ENCODE measurements at regions not wholly inside any gene's neighbourhood (a gene's known extent, or its start where the extent isn't known, plus 50 kb on each side); places are given as distances from the start of the nearest gene placed in this dataset.

DNA sequence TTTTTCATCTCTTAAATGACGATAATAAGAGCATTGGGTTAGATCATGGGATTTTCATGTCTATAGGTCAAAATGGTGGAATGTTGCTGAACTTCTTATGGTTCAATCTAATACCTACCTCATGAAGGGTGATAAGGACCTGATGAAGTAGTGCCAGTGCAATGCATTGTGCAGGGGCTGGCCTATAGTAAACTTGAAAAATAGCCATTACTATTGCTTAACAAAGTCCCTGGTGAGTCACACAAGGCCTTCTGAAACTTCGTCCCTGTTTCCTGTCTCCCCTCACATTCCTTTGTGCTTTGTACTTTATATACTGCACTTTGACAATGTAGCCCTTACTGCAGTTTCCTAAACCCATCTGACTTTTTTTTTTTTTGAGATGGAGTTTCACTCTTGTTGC is 515.9 kb downstream of the SLC4A3 start:
- Histone ChIP-seq H3K79me2 (ENCODE audit: insufficient read depth, low read length) (no peaks in the 10 kb centered on the region), H4K5ac (ENCODE audit: insufficient read length, low read depth, low read length) (no peak overlapping the region), H2AFZ (ENCODE audit: low read length) (no peak overlapping the region), H2BK12ac (ENCODE audit: insufficient read length, low read depth, low read length) (no peak overlapping the region), H3K27ac (ENCODE audit: insufficient read length, low read depth, low read length) (no peak overlapping the region), H2BK5ac (ENCODE audit: insufficient read length, low read length) (no peak overlapping the region), H4K8ac (replicated peaks; ENCODE audit: insufficient read length, low read depth, low read length) (no peak overlapping the region), H3K4me2 (ENCODE audit: insufficient read depth, insufficient read length, low read length) (no peak overlapping the region), H3K18ac (ENCODE audit: insufficient read length, low read depth, low read length) (no peak overlapping the region), H3K27me3 (ENCODE audit: insufficient read depth, low read length) (no peaks in the 10 kb centered on the region), H3K56ac (ENCODE audit: insufficient read length, low read depth, low read length) (no peak overlapping the region), H3T11ph (ENCODE audit: low read length) (no peak overlapping the region), H3K9me3 (ENCODE audit: control insufficient read depth, low read depth, low read length) (no peaks in the 10 kb centered on the region), H4K91ac (ENCODE audit: insufficient read length, low read depth, low read length) (no peak overlapping the region), H3K4ac (ENCODE audit: low read depth, low read length) (no peak overlapping the region), H3K23ac (ENCODE audit: insufficient read length, low read depth, low read length) (no peak overlapping the region), H2BK120ac (ENCODE audit: low read depth, low read length, poor library complexity, severe bottlenecking) (no peak overlapping the region), H3K14ac (ENCODE audit: insufficient read depth, low read length) (no peak overlapping the region), H3K79me1 (ENCODE audit: insufficient read depth, low read depth, low read length, poor library complexity, severe bottlenecking) (no peaks in the 10 kb centered on the region), H2BK20ac (ENCODE audit: low read depth, low read length, poor library complexity, severe bottlenecking) (no peak overlapping the region), H3K23me2 (ENCODE audit: insufficient read length, low read depth, low read length, poor library complexity, severe bottlenecking) (no peaks in the 10 kb centered on the region), H2AK5ac (ENCODE audit: insufficient read length, low read length) (no peak overlapping the region), H3K9ac (ENCODE audit: extremely low read depth, insufficient read length, low read length) (no peak overlapping the region), H3K4me1 (ENCODE audit: insufficient read depth, low read length) (no peaks in the 10 kb centered on the region), H4K20me1 (ENCODE audit: control insufficient read depth, insufficient read depth, insufficient read length) (no peaks in the 10 kb centered on the region), H2BK15ac (ENCODE audit: low read depth, low read length) (no peak overlapping the region)
- Mint-ChIP-seq H3K4me1 (no peaks in the 10 kb centered on the region), H3K27me3 (ENCODE audit: low read depth) (no peaks in the 10 kb centered on the region), H3K36me3 (ENCODE audit: insufficient read depth in 1 of 3, low read depth in 3 of 3) (no peaks in the 10 kb centered on the region), H3K27ac (no peak overlapping the region), H3K9me3 (no peaks in the 10 kb centered on the region), H3K4me3 (no peak overlapping the region)
- TF ChIP-seq, protein P1, sequence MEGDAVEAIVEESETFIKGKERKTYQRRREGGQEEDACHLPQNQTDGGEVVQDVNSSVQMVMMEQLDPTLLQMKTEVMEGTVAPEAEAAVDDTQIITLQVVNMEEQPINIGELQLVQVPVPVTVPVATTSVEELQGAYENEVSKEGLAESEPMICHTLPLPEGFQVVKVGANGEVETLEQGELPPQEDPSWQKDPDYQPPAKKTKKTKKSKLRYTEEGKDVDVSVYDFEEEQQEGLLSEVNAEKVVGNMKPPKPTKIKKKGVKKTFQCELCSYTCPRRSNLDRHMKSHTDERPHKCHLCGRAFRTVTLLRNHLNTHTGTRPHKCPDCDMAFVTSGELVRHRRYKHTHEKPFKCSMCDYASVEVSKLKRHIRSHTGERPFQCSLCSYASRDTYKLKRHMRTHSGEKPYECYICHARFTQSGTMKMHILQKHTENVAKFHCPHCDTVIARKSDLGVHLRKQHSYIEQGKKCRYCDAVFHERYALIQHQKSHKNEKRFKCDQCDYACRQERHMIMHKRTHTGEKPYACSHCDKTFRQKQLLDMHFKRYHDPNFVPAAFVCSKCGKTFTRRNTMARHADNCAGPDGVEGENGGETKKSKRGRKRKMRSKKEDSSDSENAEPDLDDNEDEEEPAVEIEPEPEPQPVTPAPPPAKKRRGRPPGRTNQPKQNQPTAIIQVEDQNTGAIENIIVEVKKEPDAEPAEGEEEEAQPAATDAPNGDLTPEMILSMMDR (conservative IDR thresholded peaks at IDR 0.05), result no peak
- no peak for DNase-seq
- WGBS (ENCODE audit: extremely low coverage, insufficient read length, low lambda C conversion rate), result no CpG with 5 or more reads among the region's 2 CpGs
